GM19463 (cell line): ENCODE measurements at regions not wholly inside any gene's neighbourhood (a gene's known extent, or its start where the extent isn't known, plus 50 kb on each side); places are given as distances from the start of the nearest gene placed in this dataset.

ENCODE experiments used
- ATAC-seq: cut with Tn5 transposase; IDR thresholded peaks from one replicate; pipeline ENCODE4 v1.9.1; 2021; ENCODE audit warnings: mild to moderate bottlenecking, moderate library complexity; ENCODE audit not compliant: unreplicated experiment

- ATAC-seq = peak; percentile 79
Observed at GRCh38 chr3:110767838-110768237, 303.8 kb upstream of the NECTIN3 start.

- no peak for ATAC-seq
Observed at GRCh38 chr3:110773413-110773954, 298.1 kb upstream of the NECTIN3 start.

GRCh38 chr3:110774496-110775265, 296.9 kb upstream of the NECTIN3 start:
- ATAC-seq = no peak

GRCh38 chr3:110779581-110779980, 292.0 kb upstream of the NECTIN3 start:
- no peak for ATAC-seq

GRCh38 chr3:110783541-110783940, 288.1 kb upstream of the NECTIN3 start:
- no peak for ATAC-seq

DNA sequence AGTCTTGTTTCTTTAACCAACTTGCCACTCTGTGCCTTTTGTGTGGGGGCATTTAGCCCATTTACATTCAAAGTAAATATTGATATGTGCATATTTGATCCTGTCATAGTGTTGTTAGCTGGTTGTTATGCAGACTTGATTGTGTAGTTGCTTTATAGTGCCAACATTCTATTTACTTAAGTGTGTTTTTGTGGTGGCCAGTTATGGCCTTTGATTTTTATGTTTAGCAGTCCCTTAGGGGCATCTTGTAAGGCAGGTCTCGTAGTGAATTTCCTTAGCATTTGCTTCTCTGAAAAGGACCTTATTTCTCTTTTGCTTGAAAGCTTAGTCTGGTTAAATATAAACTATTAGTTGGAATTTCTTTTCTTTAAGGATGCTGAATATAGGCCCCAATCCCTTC, 282.8 kb upstream of the NECTIN3 start:
- no peak for ATAC-seq

GRCh38 chr3:110789315-110789714, 282.3 kb upstream of the NECTIN3 start:
- ATAC-seq = no peak

- ATAC-seq = no peak
Observed at GRCh38 chr3:110790631-110791030, 281.0 kb upstream of the NECTIN3 start.

DNA sequence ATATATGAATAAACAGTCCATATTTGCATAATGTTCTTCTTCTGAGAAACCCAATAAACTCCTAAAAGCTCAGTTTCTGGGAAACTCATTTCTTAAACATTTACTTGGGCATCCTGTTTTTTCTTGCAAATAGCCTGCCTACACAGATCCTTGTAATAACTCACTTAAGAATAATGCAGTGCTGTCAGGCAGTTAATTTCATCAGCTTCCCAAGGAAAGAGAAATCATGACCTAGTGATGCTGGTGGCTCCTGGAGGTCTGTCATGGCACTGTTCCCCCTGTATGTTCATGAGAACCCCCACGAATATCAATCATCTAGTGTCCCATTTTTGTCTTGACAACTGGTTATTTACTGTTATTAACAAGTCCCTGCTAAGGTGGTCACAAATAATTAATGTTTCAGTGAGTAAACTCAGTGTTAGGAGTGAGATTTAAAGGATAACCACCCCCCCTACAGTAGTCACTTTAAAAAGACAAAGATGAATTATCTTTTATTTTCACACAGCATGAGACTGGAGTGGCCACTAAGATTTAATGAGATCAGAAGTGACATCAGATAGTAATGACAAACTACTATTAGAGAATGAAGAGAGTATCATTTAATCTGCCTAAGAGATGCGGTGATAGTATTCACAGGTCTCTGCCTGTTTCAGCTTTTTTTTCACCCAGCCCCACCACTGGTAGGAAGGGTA, 279.5 kb upstream of the NECTIN3 start:
- ATAC-seq = no peak

GRCh38 chr3:110793611-110794010, 278.0 kb upstream of the NECTIN3 start:
- no peak for ATAC-seq

GRCh38 chr3:110795163-110795562, 276.5 kb upstream of the NECTIN3 start:
- no peak for ATAC-seq

DNA sequence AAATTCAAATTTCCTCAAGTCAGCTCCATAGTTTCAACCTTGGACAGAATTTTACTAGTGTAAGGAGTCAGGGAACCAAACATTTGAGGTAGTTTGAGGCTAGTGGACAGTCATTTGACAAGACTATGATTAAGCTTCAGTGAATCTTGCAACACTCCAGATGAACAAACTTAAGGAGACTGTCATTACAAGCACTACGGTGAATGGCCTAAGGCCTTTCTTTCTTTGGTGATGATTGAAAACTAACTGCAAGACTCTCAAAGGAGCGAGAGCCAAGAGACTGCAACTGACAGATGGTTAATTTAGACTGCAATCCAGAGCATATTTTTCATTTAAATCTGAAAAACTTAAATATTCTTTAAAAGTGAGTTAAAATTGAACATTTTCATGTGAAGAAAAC, 272.3 kb upstream of the NECTIN3 start:
- ATAC-seq = no peak

- ATAC-seq = no peak
Observed at GRCh38 chr3:110804856-110805255, 266.8 kb upstream of the NECTIN3 start.

GRCh38 chr3:110806924-110807323, 264.7 kb upstream of the NECTIN3 start:
- ATAC-seq = no peak

DNA sequence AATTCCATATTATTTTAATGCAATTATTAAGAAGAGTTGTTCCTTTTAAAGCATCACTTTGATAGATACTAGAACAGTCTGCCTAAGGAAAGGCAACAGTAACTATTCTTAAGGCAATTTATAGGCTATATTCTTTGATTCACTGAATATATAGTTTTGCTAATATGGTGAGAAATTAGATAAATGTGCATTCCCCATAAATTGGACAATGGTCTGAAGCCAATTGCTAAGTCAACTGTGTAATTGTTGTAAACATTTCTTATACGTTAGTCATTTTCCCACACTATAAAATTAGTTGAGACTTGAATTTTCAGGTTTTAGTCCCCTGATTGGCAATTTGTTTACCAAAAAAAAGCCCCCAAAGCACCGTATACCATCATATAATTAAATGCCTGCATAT, 263.0 kb upstream of the NECTIN3 start:
- no peak for ATAC-seq

- ATAC-seq = no peak
Observed at GRCh38 chr3:110810356-110810755, 261.3 kb upstream of the NECTIN3 start.

DNA sequence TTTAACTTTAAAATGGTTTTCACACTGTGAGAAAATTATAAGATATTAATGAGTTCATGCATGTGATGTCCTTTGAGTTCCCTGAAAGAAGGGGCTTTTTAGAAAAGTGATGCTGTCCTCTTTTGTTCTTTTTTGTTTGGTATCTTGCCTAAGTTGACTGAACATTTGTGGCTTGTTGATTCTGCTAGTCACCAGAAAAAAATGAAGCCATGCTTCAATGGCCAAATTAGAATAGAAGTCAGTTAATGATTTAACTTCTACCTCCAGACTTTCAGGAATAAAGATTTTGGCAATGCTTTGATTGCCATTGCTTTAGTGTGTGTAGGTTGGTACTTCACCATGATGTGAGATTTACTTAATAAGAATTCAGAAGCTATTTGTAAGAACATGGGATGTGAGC, 260.6 kb upstream of the NECTIN3 start:
- no peak for ATAC-seq

DNA sequence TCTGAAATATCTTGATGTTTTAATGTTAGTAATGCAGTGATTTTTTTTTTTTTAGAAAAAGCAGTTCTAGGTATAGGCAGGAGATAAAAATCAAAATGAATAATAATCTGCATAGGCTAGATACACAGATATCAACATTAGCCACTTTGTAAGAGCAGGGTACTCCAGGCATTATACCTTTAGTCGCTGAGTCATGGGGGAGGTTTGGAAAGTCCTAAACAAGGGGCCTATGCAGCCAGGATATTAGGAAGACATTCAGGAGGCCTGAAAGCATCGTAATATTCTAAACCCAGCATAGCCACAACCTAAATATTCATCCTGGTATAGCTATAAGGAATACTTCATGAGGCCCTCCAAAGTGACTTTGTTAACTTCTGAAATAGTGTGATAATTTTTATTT, 258.1 kb upstream of the NECTIN3 start:
- no peak for ATAC-seq

- peak; percentile 78 for ATAC-seq
Observed at GRCh38 chr3:110814170-110815007, 257.2 kb upstream of the NECTIN3 start.

DNA sequence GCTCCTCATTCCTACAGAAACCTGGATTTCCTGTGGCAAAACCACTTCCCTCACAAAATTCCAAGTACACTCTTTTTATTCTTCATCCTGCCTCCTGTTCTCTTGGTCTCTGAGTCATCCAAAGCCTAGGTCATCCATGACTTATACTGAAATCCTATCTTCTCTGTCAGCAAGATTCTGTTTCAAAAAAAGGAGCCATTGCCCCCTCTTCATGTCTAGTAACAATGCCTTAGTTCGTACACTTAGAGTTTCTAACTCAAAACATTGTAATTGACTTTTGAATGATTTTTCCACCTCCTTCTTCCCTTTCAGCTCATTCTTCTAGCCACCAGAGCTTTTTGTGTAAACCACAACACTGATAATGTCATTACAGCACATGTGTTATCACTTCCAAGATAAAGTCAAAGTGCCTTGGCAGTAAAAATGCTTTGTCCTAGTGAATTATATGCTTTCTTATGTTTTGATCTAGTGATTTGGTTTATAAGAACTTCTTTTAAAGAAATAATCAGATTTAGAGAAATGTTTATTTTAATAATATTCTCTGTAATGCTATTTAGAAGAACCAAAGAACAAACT, 256.5 kb upstream of the NECTIN3 start:
- ATAC-seq = no peak

DNA sequence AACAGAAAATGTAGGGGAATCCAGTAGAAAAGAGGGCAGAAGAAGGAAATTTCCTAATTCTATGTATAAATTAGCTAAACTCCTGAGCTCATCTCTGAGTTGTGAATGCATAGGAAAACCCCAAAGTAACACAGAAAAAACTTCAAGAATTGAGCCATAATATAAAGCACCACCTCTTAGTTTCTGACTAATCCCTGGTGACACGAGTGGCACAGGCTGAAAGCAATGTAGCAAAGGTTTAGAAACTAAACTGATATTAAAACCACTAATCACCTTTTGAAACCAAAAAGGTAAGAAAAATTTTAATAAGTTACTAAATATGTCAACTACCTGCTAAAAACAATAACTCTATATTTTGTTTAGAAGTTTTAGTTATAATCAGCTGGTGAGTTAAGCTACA, 255.6 kb upstream of the NECTIN3 start:
- peak; percentile 46 for ATAC-seq
